Spinal cord (tissue), 9 donors: ENCODE measurements at regions not wholly inside any gene's neighbourhood (a gene's known extent, or its start where the extent isn't known, plus 50 kb on each side); places are given as distances from the start of the nearest gene placed in this dataset.

Experiments used
- DNase-seq, 6 donors: peaks; one replicate each; pipeline versions ENCODE4 v3.0.0 to v3.0.0-alpha.2; 2013 to 2015; ENCODE audit warnings: low spot score in 6 of 6, low read depth in 4 of 6
- H3K27ac ChIP-seq: one replicate; pipeline ENCODE4 v1.5.1; 2013; ENCODE audit warnings: low read depth, low read length, control low read depth
- H3K27me3 ChIP-seq: one replicate; pipeline ENCODE4 v1.6.1; 2013; ENCODE audit warnings: low read length; ENCODE audit not compliant: control insufficient read depth, insufficient read depth
- H3K36me3 ChIP-seq: one replicate; pipeline ENCODE4 v1.6.1; 2013; ENCODE audit warnings: low read length; ENCODE audit not compliant: control insufficient read depth, insufficient read depth
- H3K4me1 ChIP-seq: one replicate; pipeline ENCODE4 v1.6.1; 2013; ENCODE audit warnings: low read length; ENCODE audit not compliant: control insufficient read depth, insufficient read depth
- H3K4me3 ChIP-seq: one replicate; pipeline ENCODE4 v1.5.1; 2013; ENCODE audit warnings: low read depth, low read length, control low read depth
- H3K9me3 ChIP-seq: one replicate; pipeline ENCODE4 v1.6.1; 2013; ENCODE audit warnings: low read length; ENCODE audit not compliant: control insufficient read depth, insufficient read depth
- WGBS: methylation state at CpG from one replicate; pipeline ENCODE4 v1.1.5; 2013; ENCODE audit warnings: missing lambda C conversion rate; ENCODE audit not compliant: insufficient coverage; 5-methylcytosine and 5-hydroxymethylcytosine counted together
- donor health status: healthy.

- no peaks in the 10 kb centered on the region for H3K36me3 ChIP-seq
- H3K9me3 ChIP-seq, result no peaks in the 10 kb centered on the region
- H3K27me3 ChIP-seq, result no peaks in the 10 kb centered on the region
- no peaks in the 10 kb centered on the region for H3K4me1 ChIP-seq
- no peak overlapping the region for H3K27ac ChIP-seq
- 89% methylated on average over 5 of the region's 13 CpGs for WGBS
- DNase-seq, result no peak
- H3K4me3 ChIP-seq, result no peak overlapping the region
Measured at GRCh38 chr14:23827100-23827892, 126.3 kb upstream of the DHRS4 start.

GRCh38 chr14:23828001-23828400 lies 125.6 kb upstream of the DHRS4 start:
- no peak overlapping the region for H3K27ac ChIP-seq
- WGBS, result 60% methylated on average over 2 of the region's 4 CpGs

GRCh38 chr14:23828616-23829015 lies 125.0 kb upstream of the DHRS4 start:
- no peaks in the 10 kb centered on the region for H3K27me3 ChIP-seq
- H3K9me3 ChIP-seq, result no peaks in the 10 kb centered on the region
- no peaks in the 10 kb centered on the region for H3K36me3 ChIP-seq
- H3K27ac ChIP-seq, result no peak overlapping the region
- no peaks in the 10 kb centered on the region for H3K4me1 ChIP-seq
- H3K4me3 ChIP-seq, result no peak overlapping the region
- DNase-seq, result no peak
- WGBS, result 100% methylated on average over 1 of the region's 1 CpG

More at GRCh38 chr14:23828001-23828400, 125.6 kb upstream of the DHRS4 start:
- no peaks in the 10 kb centered on the region for H3K4me1 ChIP-seq
- no peak overlapping the region for H3K4me3 ChIP-seq
- H3K27me3 ChIP-seq, result no peaks in the 10 kb centered on the region
- no peak for DNase-seq
- H3K9me3 ChIP-seq, result no peaks in the 10 kb centered on the region
- no peaks in the 10 kb centered on the region for H3K36me3 ChIP-seq

GRCh38 chr14:23829736-23830471 lies 123.7 kb upstream of the DHRS4 start:
- Histone ChIP-seq H3K4me1 (no peaks in the 10 kb centered on the region), H3K27me3 (no peaks in the 10 kb centered on the region), H3K27ac (no peak overlapping the region), H3K36me3 (no peaks in the 10 kb centered on the region), H3K9me3 (no peaks in the 10 kb centered on the region), H3K4me3 (no peak overlapping the region)
- no peak for DNase-seq
- WGBS, result no CpG with 5 or more reads among the region's 2 CpGs

GRCh38 chr14:23831596-23831995 lies 122.0 kb upstream of the DHRS4 start:
- Histone ChIP-seq H3K4me3 (no peak overlapping the region), H3K36me3 (no peaks in the 10 kb centered on the region), H3K27ac (no peak overlapping the region), H3K4me1 (no peaks in the 10 kb centered on the region), H3K9me3 (no peaks in the 10 kb centered on the region), H3K27me3 (no peaks in the 10 kb centered on the region)
- 83% methylated on average over 1 of the region's 3 CpGs for WGBS
- no peak for DNase-seq

- Histone ChIP-seq H3K27ac (no peak overlapping the region), H3K36me3 (no peaks in the 10 kb centered on the region), H3K27me3 (no peaks in the 10 kb centered on the region), H3K9me3 (no peaks in the 10 kb centered on the region), H3K4me3 (no peak overlapping the region), H3K4me1 (no peaks in the 10 kb centered on the region)
- DNase-seq, result no peak
- WGBS, result 38% methylated on average over 1 of the region's 2 CpGs
Measured at GRCh38 chr14:23861666-23862065, 91.9 kb upstream of the DHRS4 start.

GRCh38 chr14:23862513-23862912 lies 91.1 kb upstream of the DHRS4 start:
- Histone ChIP-seq H3K4me3 (no peak overlapping the region), H3K36me3 (no peaks in the 10 kb centered on the region), H3K4me1 (no peaks in the 10 kb centered on the region), H3K9me3 (no peaks in the 10 kb centered on the region), H3K27ac (no peak overlapping the region), H3K27me3 (no peaks in the 10 kb centered on the region)
- WGBS, result 57% methylated on average over 1 of the region's 2 CpGs
- no peak for DNase-seq

GRCh38 chr14:23863836-23864235 lies 89.7 kb upstream of the DHRS4 start:
- no peak for DNase-seq
- Histone ChIP-seq H3K4me3 (no peak overlapping the region), H3K36me3 (no peaks in the 10 kb centered on the region), H3K9me3 (no peaks in the 10 kb centered on the region), H3K27me3 (no peaks in the 10 kb centered on the region), H3K4me1 (no peaks in the 10 kb centered on the region), H3K27ac (no peak overlapping the region)
- WGBS, result 100% methylated on average over 1 of the region's 1 CpG

- 97% methylated on average over 2 of the region's 2 CpGs for WGBS
- Histone ChIP-seq H3K9me3 (no peaks in the 10 kb centered on the region), H3K36me3 (no peaks in the 10 kb centered on the region), H3K4me1 (no peaks in the 10 kb centered on the region), H3K27me3 (no peaks in the 10 kb centered on the region), H3K4me3 (no peak overlapping the region), H3K27ac (no peak overlapping the region)
- DNase-seq, result no peak
Measured at GRCh38 chr14:23864259-23864658, 89.3 kb upstream of the DHRS4 start.

GRCh38 chr14:23864861-23865260 lies 88.7 kb upstream of the DHRS4 start:
- no peaks in the 10 kb centered on the region for H3K9me3 ChIP-seq
- H3K4me3 ChIP-seq, result no peak overlapping the region
- no peaks in the 10 kb centered on the region for H3K4me1 ChIP-seq
- DNase-seq, result peak in 1 of 6 donors; percentile 59
- 56% methylated on average over 1 of the region's 3 CpGs for WGBS
- H3K27ac ChIP-seq, result no peak overlapping the region
- H3K27me3 ChIP-seq, result no peaks in the 10 kb centered on the region
- no peaks in the 10 kb centered on the region for H3K36me3 ChIP-seq
